ENCODE measurements at regions not wholly inside any gene's neighbourhood (a gene's known extent, or its start where the extent isn't known, plus 50 kb on each side); places are given as distances from the start of the nearest gene placed in this dataset.

DNA sequence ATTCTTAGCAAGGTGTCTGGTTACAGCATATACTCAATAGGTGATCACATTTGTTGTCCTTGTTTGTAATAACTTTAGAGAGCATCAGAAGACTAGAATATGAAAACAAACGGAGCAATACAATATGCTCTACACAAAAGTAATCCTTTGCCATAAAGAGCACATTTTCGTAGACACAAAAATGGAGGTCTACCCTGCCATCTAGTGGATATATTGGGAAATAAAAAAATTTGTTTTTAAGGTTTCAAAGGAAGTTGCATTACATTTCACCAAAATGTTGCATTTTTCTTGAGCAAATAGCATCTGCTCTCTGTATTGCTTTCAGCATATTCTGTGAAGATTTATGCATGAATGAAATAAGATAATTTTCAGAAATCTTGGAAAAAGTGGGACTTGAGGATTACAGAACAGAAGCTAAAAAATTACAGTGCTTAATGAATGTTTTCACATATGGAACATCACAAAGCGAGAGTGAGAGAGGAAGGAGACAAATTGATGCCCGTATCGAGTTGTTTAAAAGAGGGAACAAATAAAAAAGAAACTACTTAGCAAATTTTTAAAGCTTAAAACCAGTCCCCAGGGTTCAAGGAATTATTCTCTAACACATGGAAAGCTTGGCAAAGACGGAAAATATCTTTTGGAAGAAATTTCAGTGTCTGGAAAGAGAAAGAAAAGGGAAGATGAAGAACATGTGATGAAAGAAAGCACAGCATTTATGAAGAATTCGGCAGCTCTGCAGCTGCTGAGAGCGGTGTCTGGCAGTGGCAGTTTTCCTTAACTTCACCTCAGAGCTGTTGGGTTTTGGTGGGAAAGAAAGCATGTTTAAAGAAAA lies 390.1 kb downstream of the ANKRD50 start:
- DNase-seq: peak; percentile 36

DNA sequence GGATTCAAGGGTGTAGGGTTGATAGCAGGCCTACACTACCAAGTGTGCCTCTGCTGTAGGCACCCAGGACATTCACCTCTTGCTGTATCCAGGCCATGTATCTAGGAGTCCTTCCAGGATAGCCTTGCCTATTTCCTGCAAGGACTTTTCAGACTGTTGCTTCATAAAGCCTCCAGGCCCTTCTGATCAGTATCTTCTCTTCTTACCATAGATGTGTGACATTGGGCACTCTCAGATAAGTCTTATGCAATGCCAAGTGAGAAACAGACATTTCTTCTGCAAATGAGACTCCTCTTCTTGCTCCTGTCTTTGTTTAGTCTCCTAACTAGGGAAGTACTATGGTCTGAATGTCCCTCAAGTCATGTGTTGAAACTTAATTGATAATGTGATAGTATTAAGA lies 386.8 kb downstream of the ANKRD50 start:
- no peak for DNase-seq

DNA sequence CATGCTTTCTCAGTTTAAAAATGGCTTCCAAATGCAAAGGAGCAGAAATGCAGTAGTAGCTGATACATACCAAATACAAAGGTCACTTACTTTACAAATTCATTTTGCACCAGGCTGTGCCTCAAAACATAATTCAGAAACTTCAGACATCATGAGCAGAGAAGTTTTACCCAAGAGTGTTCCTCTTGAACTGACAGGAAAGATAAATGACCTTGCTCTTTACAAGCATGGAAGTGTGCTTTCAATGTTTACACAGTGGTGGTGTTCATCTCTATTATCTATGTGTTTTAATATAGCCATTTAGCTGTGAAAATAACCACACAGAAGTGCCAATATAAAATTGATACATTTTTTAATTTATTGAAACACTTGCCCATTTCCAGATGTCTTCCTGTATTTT lies 383.4 kb downstream of the ANKRD50 start:
- no peak for DNase-seq

DNA sequence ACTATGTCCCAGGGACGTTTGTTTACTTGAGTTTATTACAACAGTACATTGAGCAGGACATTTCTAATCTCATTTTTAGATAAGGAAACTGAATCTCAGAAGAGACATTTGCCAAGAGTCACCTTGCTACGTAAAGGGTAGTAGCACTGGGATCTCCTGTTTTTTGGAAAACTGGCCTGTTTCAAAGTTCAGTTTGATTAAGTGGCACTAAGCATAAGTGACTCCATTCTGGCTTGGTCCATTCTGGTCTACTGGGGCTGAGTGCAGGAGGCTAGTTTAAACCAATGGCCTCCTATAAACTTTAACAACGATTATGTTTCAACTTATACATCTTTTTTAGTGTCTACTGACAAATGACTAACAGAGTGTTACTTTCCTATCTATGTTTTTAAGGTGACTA lies 382.5 kb downstream of the ANKRD50 start:
- no peak for DNase-seq

DNA sequence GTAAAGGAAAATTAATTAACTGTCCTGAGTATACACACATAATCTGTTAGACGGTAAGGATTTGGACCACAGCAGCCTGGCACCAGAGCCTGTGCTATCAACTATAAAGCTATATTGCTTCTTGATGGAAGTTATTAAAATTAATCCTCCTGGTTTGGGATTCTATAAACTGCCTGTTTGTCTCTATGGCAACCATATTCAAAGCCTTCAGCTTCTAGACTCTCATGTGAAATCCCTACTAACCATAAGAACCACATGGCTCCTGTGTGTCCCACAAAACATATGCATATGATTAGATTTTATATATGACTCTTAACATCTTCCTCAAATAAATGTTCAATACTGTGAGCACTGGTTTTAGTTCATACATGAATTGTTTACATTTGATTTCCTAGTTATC lies 380.8 kb downstream of the ANKRD50 start:
- DNase-seq: no peak

DNA sequence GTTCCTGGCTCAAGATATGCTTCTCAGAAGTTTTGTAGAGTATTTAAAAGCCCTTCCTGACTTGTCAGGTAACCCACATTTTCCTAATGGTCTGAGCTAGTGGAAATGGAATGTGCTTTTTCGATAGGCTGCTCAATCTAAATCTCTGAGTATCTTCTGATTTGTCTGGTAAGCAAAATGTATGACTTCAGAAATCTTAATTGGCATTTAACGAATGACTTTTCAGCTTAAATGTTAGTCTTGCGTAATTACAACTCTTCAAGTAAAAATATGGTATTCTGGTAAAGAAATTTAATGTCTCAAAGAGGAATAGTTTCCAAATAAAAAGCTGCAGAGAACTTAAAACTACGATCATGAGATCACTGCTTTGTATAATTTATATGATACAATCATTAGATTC lies 379.1 kb downstream of the ANKRD50 start:
- no peak for DNase-seq

DNA sequence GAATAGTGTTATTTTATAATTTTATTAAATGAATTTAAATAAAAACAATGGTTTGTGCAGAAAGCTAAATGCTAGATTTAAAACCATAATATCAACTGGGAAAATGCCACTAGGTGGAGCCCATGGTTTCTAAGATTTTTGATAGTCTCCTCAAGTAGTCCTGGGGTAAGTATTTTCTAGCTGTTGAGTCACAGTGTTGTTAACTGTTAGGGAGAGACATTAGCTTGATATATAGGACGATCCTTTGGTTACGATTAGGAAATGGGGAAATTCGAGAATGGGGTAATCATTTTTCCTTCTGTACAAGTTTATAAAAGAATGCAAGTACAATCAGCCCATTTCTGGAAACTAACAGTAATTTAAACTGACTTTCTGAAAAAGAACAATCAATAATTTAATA lies 378.4 kb downstream of the ANKRD50 start:
- peak; percentile 57 for DNase-seq

DNA sequence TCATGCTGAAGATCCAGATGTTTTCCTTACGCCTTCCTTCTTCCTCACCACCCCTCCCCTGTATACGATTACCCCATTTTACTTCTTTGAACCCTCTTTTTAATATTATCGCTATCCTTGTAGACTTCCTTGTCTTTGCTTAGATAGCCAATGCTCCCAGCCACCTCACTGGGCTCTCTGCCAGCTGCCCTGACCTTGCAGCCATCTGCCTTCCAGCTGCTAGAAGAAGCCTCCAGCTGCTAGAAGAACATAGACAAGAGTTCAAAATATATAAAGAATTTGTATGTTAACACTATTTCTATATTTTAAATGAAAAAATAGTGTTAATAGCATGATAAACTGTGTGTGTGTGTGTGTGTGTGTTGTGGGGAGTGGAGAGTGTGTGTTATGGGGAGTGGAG lies 374.7 kb downstream of the ANKRD50 start:
- DNase-seq: no peak

DNA sequence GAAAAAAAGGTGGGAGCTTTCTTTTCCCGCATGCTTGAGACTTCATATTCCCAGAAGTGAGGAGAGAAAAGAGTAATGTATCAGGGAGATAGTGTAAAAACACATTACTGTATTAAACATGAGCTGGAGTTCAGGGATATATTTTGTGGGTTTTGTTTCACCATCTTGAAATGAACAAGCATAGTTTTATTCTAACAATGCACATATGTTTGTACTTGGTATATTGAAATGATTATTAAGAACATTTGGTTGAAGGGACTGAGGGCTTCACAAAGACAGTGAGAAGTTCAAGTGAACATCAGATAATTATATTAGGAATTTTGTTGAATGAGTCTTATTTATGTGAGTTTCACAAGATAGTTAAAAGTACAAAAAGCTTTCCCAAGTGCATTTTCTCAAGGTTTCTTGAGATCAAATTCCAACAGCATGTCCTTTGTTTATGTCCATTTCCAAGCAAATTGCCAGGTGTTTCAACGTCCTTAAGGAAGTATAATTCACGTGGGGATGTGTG lies 368.8 kb downstream of the ANKRD50 start:
- no peak for DNase-seq

DNA sequence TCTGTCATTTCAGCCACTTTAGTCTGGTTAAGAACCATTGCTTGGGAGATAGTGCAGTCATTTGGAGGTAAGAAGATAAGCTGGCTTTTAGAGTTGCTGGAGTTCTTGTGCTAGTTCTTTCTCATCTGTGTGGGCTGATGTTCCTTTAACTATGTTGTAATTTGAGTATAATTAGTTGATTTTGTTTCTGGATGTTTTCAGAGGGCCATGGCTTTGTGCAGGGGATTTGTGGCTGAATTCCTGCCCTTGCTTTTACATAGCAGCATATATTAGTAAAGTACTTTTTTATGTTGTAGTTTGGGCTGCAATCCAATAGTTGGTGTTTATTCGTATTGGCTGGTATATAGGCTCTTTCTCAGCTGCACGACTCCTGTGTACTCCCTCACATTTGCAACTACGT lies 339.6 kb downstream of the ANKRD50 start:
- DNase-seq: no peak

DNA sequence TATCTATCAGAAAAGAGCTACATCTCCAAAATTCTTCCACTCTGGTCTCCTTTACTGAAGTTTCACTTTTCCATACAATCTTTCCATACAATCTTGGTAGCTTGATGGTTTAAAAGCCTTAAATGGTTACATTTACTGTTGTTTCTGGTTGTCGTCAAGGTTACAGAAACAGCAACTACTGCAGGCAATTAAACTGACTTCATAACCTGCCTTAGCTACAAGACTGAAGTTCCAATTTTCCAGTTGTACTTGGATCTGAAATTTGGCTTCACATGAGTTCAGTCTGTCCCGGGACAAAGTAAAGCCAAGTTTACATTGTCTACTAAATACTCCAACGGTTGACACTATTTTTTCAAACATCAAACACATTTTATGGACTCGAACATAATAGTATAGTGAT lies 326.4 kb downstream of the ANKRD50 start:
- peak; percentile 26 for DNase-seq

DNA sequence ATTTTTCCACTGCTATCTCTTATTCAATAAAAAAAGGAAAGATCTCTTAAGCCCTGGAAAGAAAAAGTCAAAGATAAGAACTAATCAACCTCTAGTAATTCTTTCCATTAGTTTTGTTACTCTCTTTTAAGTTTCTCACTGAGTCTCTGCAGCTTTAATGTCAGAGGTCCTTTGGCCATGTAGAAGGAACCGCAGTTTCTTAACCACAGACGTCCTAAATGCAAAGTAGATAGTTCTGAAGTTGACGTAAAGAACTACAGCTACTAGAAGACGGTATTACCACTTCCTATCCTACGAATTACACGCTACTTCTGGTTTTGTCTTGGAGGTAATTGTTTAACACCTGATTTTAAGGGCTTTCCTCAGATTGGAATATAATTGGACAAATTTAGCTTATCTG lies 325.9 kb downstream of the ANKRD50 start:
- no peak for DNase-seq

DNA sequence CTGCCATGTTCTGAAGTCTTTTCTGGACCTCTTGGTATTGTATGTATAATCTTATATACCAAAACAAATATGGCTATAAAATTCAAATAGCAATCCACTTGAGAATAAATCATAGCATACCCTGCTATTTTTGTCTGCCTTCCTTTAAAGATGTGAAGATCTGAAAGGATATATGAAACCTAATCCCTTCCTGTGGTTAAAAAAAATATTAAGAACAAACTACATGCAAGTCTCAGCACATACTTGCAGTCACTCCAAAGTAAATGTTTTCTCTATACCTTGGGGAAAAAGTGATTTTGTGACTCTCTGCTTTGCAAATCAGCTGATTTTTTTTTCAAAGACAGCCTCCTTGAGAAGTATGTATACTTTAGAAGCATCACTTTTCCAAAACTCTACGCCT lies 322.9 kb downstream of the ANKRD50 start:
- no peak for DNase-seq

DNA sequence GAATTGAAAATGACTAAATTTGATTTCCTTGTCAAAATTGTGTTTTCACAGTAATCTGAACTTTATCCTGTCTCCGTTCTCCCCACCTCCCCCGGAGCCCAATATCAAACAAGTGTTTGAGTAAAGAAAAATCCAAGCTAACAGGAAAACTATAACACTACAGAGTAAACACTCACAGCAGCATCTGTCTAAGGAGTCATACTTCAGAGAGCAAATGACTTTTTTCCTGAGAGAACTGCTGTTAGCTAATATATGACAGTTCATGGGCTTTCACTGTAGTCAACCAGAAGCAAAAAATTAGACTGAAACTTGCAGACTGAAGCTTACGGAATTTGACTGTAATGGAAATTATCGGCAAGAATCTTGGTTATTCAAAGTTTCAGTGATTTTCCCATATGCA lies 321.7 kb downstream of the ANKRD50 start:
- no peak for DNase-seq

DNA sequence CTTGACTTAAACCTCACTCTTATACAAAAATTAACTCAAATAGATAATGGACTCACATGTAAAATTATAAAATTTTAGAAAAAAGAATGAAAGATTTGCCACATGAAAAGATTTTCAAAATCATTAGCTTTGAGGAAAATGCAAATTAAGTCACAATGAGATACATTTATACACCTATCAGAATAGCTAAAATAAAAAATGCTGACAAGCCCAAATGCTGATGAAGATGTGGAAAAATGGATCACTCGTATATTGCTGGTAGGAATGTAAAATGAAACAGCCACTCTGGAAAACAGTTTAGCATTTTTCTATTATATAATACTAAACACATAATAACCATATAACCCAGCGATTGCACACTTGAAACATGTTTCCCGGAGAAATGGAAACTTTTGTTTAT lies 316.2 kb downstream of the ANKRD50 start:
- no peak for DNase-seq

DNA sequence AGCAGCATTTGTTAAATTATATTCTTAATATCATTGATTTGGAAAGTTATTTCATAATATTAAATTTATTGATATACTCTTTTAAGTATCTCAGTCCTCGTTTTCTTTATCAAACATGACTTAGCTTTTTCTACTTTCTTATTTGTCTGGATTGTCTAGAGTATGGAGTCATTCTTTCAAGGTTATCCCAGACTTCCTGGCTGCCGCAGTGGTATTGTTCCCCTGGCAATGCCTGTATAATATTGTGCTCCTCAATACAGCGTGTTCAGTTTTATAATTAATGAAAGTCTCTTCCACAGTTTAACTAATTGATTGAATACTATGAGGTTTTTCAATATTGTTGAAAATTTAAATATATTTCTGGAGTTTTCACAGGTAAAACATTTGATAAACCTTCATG lies 310.9 kb downstream of the ANKRD50 start:
- DNase-seq: no peak

DNA sequence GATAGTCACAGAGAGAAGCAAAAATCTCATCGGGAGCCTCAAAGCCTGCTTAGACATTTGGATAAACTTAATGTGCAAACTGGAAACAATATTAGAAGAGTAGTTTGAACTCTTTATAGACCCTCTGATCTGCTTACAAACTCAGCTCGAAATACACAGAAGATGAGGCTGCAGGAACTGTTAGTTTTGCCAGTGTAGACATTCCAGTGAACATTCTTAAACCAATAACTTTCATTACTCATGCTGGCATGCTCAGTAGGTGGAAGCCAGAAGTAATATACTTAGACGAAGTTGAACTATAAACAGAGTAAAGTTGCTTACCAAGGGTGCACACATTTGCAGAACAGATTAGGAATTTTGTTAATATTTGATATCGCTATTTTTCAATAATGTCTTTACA lies 303.5 kb downstream of the ANKRD50 start:
- no peak for DNase-seq

DNA sequence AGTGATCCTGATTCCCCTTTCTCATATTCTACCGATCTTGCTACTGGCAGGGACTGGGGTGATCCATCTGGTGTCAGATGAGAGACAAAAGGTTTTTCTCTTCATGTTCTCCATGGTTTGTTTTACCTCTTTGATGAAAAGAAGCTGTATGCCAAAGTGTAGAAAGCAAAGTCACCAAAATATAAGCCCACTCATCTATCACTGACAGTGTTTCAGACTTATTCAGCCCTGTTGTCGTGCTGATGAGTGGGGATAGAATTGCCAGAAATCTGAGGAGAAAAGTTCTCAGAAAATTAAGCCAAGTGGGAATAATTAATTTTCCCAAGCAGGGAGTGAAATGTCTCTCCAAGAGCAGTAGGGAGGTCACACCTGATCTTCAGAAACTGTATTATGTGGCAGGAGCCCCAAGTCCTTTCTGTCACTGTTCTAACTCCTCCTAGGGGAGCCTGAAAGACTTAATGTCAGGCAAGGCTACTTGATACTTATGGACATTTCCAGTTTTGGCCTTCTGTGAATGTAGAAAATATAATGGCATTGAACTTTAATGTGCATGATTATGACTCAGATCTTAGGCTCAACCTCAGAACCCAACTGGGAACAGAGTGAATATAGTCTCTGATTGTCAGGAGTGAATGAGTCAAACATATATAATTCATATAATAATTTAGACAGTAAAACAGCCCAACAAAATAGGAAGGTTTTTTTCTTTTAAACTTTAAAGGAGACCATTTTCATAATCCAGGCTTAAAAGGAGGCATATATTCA lies 298.1 kb downstream of the ANKRD50 start:
- DNase-seq: no peak

DNA sequence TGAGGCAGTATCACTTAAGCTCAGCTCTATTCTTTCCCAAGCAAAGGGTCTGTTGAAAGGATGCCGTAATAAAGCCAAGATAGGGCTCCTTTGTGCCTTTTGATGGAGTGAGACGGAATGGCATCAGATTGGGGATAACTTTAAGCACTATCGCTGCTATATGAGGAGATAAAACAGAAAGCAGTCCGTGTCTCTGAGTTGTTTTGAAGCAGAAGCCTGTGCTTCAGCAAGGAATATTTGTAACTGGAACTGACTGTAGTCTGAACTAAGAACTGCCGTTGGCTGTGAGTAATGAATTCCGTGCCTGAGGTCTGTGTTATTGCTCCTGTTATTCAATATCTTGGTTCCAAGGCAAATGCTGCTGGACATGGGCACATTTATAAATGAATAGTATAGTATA lies 297.4 kb downstream of the ANKRD50 start:
- no peak for DNase-seq

DNA sequence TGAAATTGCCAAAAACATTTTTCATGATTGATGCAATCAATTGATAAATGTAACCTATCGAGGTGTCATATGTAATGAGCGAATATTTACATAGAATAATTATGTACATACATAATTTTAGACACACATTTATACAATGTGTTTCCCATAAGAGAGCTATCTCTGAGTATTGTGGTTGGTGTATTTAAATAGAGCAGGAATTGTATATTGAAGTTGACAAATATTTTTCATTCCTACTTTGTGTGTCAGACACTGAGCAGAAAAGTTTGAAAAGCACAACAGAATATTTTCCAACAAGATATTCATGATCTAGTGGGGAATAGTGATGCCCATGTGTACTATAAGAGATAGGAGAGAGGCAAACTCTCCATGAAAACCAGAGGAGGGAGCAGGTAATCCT lies 295.2 kb downstream of the ANKRD50 start:
- no peak for DNase-seq

DNA sequence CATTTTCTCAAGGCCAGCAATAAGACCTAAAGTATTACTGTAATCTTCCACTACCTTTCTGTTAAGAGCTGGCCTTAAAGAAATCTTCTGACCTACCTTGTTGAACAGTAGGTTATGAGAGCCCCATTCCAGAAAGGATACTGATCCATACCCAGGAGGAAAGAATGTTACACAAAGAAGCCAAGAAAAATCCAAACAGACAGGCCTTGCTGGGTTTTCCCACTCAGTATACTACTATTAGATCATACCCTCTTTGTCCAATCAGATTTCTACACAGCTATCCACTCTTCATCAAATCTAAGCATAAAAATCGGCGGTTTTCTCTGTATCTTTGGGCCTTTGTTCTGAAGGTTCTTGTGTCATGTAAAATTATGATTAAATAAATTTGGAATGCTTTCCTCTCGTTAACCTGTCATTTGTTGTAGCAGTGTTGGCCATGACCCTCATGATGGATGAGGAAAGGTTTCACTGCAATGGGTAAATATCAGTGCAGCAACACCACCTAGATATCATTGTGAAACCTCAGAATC lies 292.3 kb downstream of the ANKRD50 start:
- no peak for DNase-seq

DNA sequence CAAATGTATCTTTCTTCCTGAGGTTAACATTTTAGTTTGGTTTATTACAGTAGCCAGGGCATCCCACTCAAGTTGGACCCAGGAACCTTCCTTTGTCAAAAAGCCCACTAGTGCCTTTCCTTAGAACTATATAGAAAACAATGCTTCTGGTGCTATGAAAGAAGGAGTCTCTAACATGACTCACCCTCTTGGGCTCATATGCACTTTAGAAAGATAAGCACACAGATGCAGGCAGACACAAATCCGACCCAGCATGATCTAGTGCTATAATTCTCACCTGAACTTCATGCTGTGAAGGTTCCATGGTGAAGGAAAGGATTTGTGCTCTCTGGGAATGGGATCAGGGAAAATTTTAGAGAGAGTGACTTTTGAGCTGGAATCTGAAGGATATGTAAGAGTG lies 289.4 kb downstream of the ANKRD50 start:
- no peak for DNase-seq

DNA sequence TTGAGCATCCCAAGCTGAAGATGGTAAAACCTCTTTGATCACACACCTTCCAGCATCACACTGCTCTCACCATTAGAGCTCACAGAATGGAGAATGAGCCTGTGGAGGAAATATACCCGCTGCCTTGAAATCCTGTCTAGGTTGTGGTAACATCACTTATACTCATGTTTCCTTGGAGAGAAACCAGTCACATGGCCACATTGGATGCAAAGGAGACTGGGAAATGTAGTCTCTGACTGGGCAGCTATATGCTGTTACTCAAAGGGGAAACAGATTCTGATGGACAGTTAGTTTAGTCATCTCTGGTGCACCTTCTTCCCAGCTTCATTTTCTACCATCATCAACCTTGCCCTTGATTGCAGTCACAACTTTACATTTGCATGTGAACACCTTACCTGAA lies 286.3 kb downstream of the ANKRD50 start:
- no peak for DNase-seq
